Progenitor cell of endocrine pancreas (in vitro differentiated cells): ENCODE measurements at regions not wholly inside any gene's neighbourhood (a gene's known extent, or its start where the extent isn't known, plus 50 kb on each side); places are given as distances from the start of the nearest gene placed in this dataset.

ENCODE experiments used
- DNase-seq: peaks from one replicate; pipeline ENCODE4 v3.0.0; 2021; ENCODE audit warnings: low spot score; ENCODE audit not compliant: unreplicated experiment
- H3K27ac Mint-ChIP-seq: 2 replicates; pipeline ENCODE4 v1.8.0; 2021; ENCODE audit warnings: mild to moderate bottlenecking, moderate library complexity, mixed read lengths
- H3K27me3 Mint-ChIP-seq: 2 replicates; pipeline ENCODE4 v1.8.0; 2021; ENCODE audit warnings: mixed read lengths
- H3K36me3 Mint-ChIP-seq: 2 replicates; pipeline ENCODE4 v1.8.0; 2022; ENCODE audit warnings: mixed read lengths; ENCODE audit not compliant: insufficient read depth
- H3K4me1 Mint-ChIP-seq: 2 replicates; pipeline ENCODE4 v1.8.0; 2021; ENCODE audit warnings: low read depth, mixed read lengths
- H3K4me3 Mint-ChIP-seq: 2 replicates; pipeline ENCODE4 v1.8.0; 2021; ENCODE audit warnings: low read depth, mild to moderate bottlenecking, moderate library complexity, mixed read lengths
- H3K9me3 Mint-ChIP-seq: 2 replicates; pipeline ENCODE4 v1.8.0; 2021; ENCODE audit warnings: low read depth, mixed read lengths
- CTCF ChIP-seq: fragments of 200-600 bp; sonication (generic); IDR thresholded peaks from one replicate; pipeline ENCODE4 v1.5.0; 2021; ENCODE audit warnings: antibody characterized with exemption, mild to moderate bottlenecking; ENCODE audit not compliant: unreplicated experiment

DNA sequence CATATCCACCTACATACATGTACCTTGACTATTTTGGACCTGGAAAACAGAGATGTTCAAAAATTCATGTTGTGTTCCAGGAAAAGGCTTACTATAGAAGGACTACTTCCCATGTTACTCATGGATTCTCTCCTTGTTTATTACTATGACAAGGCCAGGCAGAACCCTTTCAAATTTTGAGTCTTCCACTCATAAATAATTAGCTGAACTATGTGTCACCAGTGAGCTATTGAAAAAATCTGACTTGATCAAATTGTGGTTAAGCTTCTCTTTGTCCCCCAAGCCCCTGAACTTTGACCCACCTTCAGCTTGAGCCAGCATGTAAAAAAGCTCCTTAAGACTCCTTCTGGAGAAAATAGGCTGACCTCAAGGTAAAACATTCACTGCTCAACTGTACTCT, 1142.8 kb upstream of the EYS start:
- no peaks in the 10 kb centered on the region for H3K9me3 Mint-ChIP-seq
- H3K27me3 Mint-ChIP-seq = no peaks in the 10 kb centered on the region
- TF ChIP-seq CTCF = no peak
- DNase-seq = no peak
- H3K4me3 Mint-ChIP-seq = no peak overlapping the region
- peaks cover 3% of the 10 kb centered on the region for H3K4me1 Mint-ChIP-seq
- no peaks in the 10 kb centered on the region for H3K36me3 Mint-ChIP-seq
- no peak overlapping the region for H3K27ac Mint-ChIP-seq

- Mint-ChIP-seq H3K27ac (no peak overlapping the region), H3K36me3 (no peaks in the 10 kb centered on the region), H3K27me3 (no peaks in the 10 kb centered on the region), H3K4me1 (peaks cover 3% of the 10 kb centered on the region), H3K4me3 (no peak overlapping the region), H3K9me3 (no peaks in the 10 kb centered on the region)
- TF ChIP-seq CTCF = no peak
- DNase-seq = no peak
Observed at GRCh38 chr6:66848244-66848953, 1141.4 kb upstream of the EYS start.

GRCh38 chr6:66838764-66839163, 1131.7 kb upstream of the EYS start:
- H3K27ac Mint-ChIP-seq = no peak overlapping the region
- H3K4me3 Mint-ChIP-seq = no peak overlapping the region
- H3K9me3 Mint-ChIP-seq = no peaks in the 10 kb centered on the region
- DNase-seq = no peak
- TF ChIP-seq CTCF = no peak
- H3K27me3 Mint-ChIP-seq = no peaks in the 10 kb centered on the region
- H3K36me3 Mint-ChIP-seq = no peaks in the 10 kb centered on the region
- no peaks in the 10 kb centered on the region for H3K4me1 Mint-ChIP-seq

- H3K27ac Mint-ChIP-seq = no peak overlapping the region
- H3K9me3 Mint-ChIP-seq = no peaks in the 10 kb centered on the region
- no peak overlapping the region for H3K4me3 Mint-ChIP-seq
- peaks cover 9% of the 10 kb centered on the region for H3K27me3 Mint-ChIP-seq
- no peak for TF ChIP-seq CTCF
- DNase-seq = no peak
- no peaks in the 10 kb centered on the region for H3K36me3 Mint-ChIP-seq
- H3K4me1 Mint-ChIP-seq = no peaks in the 10 kb centered on the region
Observed at GRCh38 chr6:66825539-66825938, 1118.5 kb upstream of the EYS start.

- Mint-ChIP-seq H3K4me3 (no peak overlapping the region), H3K4me1 (no peaks in the 10 kb centered on the region), H3K36me3 (no peaks in the 10 kb centered on the region), H3K27ac (no peak overlapping the region), H3K27me3 (no peaks in the 10 kb centered on the region), H3K9me3 (no peaks in the 10 kb centered on the region)
- DNase-seq = no peak
- no peak for TF ChIP-seq CTCF
Observed at GRCh38 chr6:66814156-66814555, 1107.1 kb upstream of the EYS start.
